Fibroblast of skin of right biceps (primary cell): ENCODE measurements at regions not wholly inside any gene's neighbourhood (a gene's known extent, or its start where the extent isn't known, plus 50 kb on each side); places are given as distances from the start of the nearest gene placed in this dataset.
"Not testable (repeated sequence)": the region's sequence is repeated elsewhere in the genome, so short reads cannot be mapped to it uniquely, and the experiment has no call there.

Experiments used
- DNase-seq: peaks from one replicate; pipeline ENCODE4 v3.0.0-alpha.2; 2013

DNA sequence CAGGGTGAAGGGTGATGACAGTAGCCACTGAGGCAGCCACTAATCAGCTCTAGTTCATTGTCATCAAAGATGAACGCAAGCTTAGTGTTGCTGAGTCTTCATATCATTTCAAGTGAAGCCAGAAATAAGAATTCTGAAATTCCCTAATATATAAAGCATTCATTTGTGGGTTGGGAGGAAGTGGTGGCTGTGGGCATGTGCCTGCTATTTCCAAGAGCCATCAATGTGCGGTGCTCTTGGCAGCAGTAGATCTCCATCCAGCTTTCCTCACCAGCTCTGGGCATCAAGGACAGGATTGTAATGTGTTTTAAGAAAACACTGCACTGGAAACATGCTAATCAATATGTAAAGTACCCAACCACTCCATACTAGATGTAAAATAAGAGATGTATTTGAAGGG lies 202.5 kb upstream of the AHR start:
- DNase-seq, result no peak

DNA sequence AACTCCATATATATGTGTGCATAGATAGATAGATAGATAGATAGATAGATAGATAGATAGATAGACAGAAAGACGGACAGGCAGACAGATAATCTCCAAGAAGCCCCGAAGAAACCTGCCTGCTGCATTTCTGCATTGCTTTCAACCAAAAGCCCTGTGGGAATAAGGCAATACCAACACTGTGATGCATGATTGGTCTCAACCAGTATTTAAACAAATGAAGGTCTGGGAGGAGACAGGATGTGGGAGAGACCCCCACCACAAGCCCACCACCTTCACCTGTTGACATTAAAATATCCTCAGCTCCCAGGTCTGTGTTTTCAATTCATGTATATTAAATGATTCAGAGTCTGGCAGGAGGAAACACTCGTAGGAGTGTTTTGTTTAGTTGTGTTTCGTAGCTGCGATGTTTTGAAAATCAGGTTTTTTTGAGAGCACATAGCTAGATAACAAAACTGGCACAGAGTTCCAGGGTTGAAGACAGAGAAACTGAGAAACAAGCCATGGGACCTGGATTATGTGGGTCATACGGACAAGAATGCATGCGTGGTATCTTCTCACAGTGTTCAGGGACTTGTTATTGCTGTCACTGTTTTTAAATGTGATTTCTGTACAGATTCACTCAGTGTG lies 200.7 kb upstream of the AHR start:
- no peak for DNase-seq

GRCh38 chr7:17098515-17098914 lies 199.9 kb upstream of the AHR start:
- DNase-seq, result no peak

DNA sequence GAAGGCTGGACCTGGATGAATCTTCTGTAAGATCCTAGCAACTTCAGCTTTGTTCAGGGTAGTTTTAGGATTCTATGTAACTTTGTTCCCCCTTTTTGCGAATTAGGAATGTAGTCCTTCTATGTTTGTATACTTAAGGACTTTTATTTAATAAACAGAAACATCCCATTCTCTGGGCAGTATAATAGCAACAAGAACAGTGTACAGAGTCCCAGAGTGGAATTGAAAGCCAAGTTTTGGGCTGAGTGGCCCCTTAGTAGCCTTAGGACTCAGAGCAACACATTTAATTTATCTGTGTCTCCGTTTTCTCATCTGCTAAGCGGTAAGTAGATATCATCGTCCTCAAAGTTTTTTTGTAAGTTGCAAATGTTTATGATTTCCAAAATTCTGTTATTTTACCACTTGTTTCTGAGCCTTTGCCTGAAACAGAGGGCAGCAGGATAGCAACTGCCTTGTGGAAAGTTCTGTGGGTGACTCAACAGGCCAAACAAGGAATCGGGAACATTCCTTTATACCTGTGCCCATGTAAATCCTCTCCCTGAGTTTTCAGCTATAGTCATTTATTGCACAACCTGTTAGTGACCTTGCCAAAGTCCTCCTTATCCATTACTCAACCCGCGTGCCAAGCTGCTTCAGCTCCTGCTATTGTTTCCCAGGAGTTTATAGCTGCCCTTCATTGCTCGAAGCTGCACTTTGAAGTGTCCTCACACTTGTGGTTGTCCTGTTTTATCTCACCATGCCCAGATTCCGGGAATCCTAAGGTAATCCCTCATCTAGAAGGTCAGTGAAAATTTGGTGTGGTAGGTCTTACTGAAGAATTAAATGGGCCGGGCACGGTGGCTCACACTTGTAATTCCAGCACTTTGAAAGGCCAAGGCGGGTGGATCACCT lies 199.1 kb upstream of the AHR start:
- peak; percentile 11 for DNase-seq

DNA sequence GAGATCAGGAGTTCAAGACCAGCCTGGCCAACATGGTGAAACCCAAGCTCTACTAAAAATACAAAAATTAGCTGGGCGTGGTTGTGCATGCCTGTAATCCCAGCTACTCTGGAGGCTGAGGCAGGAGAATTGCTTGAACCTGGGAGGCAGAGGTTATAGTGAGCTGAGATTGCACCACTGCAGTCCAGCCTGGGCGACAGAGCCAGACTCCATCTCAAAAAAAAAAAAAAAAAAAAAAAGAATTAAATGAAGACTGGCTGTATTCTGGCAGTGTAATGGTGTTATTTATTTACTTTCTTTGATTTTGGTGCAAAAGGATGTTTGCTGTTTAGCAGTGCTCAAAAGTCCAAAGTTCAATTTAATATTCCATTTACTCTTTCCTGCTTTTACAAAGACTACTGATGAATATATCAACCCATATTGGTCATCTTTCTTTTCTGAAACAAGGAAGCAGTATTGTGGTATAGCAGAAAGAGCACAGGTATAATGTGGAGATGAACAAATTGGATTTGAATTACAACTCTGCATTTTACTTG lies 198.4 kb upstream of the AHR start:
- not testable (repeated sequence) for DNase-seq

- no peak for DNase-seq
Observed at GRCh38 chr7:17101207-17101696, 197.2 kb upstream of the AHR start.

DNA sequence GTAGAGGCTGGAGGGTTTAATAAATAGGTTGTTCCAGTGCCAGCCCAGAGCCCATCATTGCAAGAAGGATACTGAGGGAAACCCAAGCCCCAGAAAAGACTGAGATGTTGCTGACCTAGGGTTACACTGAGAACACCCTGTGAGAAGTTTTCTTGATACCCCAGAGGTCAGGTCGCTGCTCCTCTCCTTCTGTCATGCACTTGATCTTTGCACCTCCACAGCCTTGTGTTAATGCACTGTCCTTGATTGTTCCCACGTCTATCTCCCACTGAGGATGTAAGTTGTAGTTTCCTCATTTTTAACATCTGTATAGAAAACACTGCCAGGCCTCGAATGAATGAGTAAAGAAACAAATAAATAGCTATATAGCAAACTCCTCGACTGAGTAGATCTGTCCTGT lies 195.3 kb upstream of the AHR start:
- no peak for DNase-seq

DNA sequence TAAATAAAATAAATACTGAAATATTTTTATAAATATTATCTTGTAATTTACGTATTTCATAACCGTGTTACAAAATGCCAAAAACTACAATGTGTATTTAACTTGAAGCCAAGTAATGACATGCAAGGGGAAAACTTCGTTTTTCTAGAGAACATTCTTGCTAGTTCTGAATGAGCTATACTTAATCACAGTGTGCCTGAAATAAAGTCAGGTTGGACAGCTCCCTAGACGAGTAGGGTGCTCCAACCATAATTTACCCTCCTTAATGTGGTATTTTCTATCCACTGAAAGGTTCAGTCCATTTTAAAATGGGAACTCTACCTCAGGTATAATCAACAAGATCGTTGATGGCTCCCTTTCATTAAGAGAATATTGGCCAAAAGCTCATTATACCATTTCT lies 194.5 kb upstream of the AHR start:
- no peak for DNase-seq

DNA sequence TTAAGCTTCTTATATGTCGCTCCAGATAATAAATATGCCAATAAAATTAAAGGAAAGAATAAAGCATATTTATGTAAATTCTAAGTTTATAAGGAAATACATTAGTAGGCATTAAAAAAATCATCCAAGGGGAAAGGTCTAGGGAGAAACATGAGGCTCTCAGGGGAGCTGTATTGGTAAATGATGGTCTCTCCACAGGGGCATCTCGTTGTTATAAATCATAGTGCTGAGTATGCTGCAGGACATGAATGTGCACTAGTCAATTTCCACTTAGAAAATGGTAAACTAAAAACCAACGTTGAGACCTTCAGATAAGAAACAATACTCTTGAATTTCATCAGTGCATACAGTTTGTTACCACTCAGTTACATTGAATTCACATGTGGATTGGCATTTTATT lies 194.0 kb upstream of the AHR start:
- no peak for DNase-seq

DNA sequence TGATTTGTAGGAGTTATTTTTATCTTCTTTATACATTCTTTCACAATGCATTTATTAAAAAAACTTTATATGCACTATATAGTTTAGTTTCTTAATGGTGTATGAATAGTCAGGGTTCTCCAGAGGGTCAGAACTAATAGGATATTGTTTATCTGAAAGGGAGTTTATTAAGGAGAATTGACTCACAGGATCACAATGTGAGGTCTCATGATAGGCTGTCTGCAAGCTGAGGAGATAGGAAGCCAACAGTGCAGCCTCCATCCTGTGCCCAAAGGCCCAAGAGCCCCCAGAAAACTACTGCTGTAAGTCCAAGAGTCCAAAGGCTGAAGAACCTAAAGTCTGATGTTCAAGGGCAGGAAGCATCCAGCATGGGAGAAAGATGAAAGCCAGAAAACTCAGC lies 192.8 kb upstream of the AHR start:
- DNase-seq, result peak; percentile 2

GRCh38 chr7:17108049-17108584 lies 190.3 kb upstream of the AHR start:
- DNase-seq, result no peak

DNA sequence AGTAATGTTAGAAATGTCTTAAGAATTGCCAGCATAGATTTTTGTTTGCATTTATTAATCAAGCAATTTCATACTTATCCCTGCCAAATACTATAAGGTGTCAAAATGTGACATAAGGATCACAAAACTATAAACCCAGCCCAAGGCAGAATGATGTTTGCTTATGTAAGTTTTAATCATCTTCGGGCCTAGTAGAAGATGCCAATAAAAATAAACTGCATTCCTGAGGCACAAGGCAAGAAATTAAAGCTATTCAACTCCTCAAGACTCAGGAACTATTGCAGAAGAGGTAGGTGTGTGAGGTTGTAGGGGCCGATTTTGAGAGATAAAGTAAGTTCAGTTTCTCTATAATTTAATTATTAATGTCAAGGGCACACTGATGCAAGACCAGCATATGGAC lies 189.4 kb upstream of the AHR start:
- DNase-seq, result peak; percentile 48

DNA sequence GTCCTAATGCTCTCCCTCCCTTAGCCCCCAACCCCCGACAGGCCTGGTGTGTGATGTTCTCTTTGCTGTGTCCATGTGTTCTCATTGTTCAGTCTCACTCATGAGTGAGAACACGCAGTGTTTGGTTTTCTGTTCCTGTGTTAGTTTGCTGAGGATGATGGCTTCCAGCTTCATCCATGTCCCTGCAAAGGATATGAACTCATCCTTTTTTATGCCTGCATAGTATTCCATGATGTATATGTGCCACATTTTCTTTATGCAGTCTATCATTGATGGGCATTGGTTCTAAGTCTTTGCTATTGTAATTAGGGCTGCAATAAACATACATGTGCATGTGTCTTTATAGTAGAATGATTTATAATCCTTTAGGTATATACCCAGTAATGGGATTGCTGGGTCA lies 184.7 kb upstream of the AHR start:
- DNase-seq, result not testable (repeated sequence)

DNA sequence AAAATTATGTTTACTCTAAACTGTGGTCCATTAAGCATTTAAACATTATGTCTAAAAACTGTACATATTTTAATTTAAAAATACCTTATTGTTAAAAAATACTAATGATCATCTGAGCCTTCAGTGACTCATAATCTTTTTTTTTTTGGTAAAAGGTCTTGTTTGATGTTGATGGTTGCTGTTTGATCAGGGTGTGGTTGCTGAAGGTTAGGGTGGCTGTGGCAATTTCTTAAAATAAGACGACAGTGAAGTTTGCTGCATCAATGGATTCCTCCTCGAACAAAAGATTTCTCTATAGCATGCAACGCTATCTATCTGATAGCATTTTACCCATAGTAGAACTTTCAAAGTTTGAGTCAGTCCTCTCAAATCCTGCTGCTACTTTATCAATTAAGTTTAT lies 180.0 kb upstream of the AHR start:
- DNase-seq, result no peak

GRCh38 chr7:17120756-17121155 lies 177.7 kb upstream of the AHR start:
- DNase-seq, result no peak

GRCh38 chr7:17121671-17122070 lies 176.8 kb upstream of the AHR start:
- DNase-seq, result no peak

DNA sequence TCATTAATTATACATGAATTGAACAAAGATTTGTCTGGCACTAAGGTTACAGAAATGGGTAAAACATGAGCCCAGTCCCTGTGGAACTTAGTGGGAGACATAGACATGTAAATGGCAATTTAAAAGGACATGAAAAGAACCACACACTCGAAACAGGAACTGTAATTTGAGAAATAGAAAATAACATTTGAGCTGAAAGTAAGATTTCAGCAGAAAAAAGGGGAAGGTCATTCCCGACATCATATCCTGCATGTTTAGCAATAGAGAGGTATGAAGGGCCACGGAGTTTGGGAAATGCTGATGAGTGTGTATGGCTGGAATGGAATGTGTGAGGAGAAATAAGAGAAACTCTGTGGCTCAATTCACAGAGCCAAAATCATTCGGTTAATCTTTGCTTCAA lies 175.4 kb upstream of the AHR start:
- peak; percentile 87 for DNase-seq

- no peak for DNase-seq
Observed at GRCh38 chr7:17126413-17127268, 171.8 kb upstream of the AHR start.

- no peak for DNase-seq
Observed at GRCh38 chr7:17129218-17129617, 169.2 kb upstream of the AHR start.

DNA sequence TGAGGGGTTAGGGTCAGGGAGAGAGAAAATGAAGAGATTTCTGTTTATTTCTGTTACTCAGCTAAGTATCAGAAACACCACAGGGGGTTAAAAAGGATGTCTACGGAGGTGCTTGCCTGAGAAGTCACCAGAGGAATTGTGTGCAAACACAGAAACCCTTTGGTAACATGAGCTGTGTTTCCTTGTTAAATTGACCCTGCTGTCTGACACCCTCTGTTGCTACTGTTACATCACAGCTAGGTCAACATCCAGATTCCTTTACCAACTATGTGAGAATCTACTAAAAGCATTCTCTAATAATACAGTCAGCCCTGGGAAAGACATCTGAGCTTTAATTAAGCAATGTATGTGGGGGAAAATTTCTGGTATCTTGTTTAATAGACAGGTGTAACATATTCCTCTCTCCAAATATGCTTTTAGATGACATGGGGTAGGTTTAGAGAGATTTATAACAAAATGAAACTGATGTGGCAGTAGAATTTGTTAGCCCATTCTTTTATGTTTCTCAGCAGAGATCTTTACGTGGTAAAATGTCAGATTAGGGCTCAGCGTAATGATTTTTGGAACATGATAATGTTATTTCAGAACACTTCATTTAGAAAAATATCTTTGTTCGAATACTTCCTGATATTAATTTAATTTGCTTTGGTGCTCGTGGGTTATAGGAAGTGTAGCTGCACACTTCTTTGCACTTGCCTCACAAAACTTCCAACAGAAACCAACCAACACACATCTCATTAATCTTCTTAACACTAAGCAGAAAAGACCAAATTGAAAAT lies 168.0 kb upstream of the AHR start:
- DNase-seq, result peak; percentile 65

- no peak for DNase-seq
Observed at GRCh38 chr7:17131060-17131345, 167.4 kb upstream of the AHR start.

DNA sequence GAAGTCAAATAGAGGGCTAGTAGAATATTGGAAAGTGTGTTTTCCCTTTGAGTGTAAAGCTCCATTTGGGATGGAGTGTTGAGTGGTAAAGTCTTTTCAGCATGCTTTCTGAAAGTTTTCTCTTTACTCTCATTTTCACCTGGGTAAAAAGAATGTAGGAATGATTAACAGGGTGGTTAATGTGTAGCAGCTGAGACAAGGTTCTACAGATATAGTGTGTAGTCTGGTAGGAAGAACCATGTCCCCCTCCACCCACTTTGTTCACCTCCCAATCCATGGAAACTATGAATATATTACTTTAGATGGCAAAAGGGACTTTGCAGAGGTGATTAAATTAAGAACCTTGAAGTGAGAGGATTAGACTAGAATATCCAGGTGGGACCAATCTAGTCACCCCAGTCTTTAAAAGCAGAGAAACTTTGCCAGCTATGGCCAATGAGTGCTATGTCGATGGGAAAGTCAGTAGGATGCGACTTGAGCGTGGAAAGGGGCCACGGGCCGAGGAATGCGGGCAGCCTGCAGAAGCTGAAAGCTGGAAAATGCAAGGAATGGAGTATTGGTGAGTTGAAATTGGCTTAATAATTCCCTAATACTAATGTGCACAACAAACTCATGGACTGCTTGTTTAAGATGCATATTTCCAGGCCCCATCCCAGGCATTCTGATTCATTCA lies 166.3 kb upstream of the AHR start:
- DNase-seq, result no peak
